ENCODE measurements at regions not wholly inside any gene's neighbourhood (a gene's known extent, or its start where the extent isn't known, plus 50 kb on each side); places are given as distances from the start of the nearest gene placed in this dataset.

DNA sequence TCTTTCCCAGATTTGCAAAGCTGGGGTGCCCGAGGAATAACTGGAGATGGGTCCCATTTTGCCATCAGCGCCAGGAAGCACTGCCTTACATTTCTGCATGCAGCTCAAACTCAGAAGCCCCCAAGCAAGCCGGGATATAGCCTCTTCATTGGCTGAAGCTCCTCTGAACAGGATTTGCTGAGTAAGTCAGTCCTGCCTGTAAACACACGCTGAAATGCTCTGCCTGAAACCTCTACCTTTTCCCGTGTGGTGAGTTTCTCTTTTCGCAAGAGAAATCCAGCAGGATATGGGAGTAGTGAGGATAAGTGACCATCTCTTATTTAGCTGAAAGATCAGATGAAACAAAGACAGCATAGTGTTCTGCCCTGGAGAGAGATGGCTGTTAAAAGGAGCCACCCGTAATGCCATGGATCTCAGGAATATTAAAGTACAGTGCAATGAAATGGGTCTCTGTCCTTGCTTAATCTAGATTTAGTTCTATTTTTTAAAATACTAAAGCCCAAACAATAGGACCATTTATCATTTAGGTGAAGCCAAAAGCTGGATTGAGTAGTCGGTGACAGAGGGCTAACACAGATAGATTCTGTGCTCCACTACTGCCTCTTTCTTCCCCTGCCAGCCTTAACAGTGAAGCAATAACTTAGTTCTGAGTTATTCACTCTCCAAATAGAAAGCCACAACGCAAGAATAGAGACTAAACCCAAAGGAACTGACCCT is 177.5 kb upstream of the PPP2R2B start:
- TF ChIP-seq, protein P1, sequence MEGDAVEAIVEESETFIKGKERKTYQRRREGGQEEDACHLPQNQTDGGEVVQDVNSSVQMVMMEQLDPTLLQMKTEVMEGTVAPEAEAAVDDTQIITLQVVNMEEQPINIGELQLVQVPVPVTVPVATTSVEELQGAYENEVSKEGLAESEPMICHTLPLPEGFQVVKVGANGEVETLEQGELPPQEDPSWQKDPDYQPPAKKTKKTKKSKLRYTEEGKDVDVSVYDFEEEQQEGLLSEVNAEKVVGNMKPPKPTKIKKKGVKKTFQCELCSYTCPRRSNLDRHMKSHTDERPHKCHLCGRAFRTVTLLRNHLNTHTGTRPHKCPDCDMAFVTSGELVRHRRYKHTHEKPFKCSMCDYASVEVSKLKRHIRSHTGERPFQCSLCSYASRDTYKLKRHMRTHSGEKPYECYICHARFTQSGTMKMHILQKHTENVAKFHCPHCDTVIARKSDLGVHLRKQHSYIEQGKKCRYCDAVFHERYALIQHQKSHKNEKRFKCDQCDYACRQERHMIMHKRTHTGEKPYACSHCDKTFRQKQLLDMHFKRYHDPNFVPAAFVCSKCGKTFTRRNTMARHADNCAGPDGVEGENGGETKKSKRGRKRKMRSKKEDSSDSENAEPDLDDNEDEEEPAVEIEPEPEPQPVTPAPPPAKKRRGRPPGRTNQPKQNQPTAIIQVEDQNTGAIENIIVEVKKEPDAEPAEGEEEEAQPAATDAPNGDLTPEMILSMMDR (IDR thresholded peaks at IDR 0.05): no peak
- no peak for TF ChIP-seq POLR2A (IDR thresholded peaks at IDR 0.05)
